Heart left ventricle (tissue), 13 donors: ENCODE measurements at regions not wholly inside any gene's neighbourhood (a gene's known extent, or its start where the extent isn't known, plus 50 kb on each side); places are given as distances from the start of the nearest gene placed in this dataset.

ENCODE experiments used
- CTCF ChIP-seq, 12 donors: fragments of 200-600 bp; sonication (generic) in 4 of 12; IDR thresholded peaks; one replicate each; pipeline versions ENCODE4 v1.5.0 to v1.8.0; 2018 to 2022; ENCODE audit warnings: antibody characterized with exemption in 12 of 12, mild to moderate bottlenecking in 5 of 12
- POLR2A ChIP-seq, 2 donors: fragments of 450-650 bp; IDR thresholded peaks; one replicate each; pipeline ENCODE4 v1.6.1; 2017; ENCODE audit warnings: antibody characterized with exemption in 2 of 2, mild to moderate bottlenecking in 2 of 2, moderate library complexity in 2 of 2
- donor health status: ischemic (EF 13 %, LVEDD 7.1; RV severe dilation, severe dysfunction).
- donor health status: DM: no; HTN: yes; CAD: no.
- donor health status: DM: no; HTN: no; CAD: no.
- donor health status: ischemic (EF 25% LVEDD 6.9; RV normal size, moderate dysfunction).
- donor health status: ischemic (EF 25% LVEDD 5.7; RV mildly dilated, moderate dysfunction).
- donor health status: ischemic (EF 35%, LVEDD 5.7; RV mildly dilated, moderate dysfunction).
- donor health status: nonischemic (EF 11% LVEDD 7.7; RV severe dilation, severe dysfunction).
- donor health status: DM: yes; HTN: yes; CAD: no.
- donor health status: PGD.
- donor health status: ischemic (EF 29% LVEDD 5.4; RV normal size, mild dysfunction).
- donor health status: nonischemic (EF 23%, LVEDD 6.1; RV moderate dilation, normal function).

GRCh38 chr2:114283774-114284173 lies 158.7 kb upstream of the DPP10 start:
- TF ChIP-seq CTCF (IDR thresholded peaks at IDR 0.05) (no peak), POLR2A (IDR thresholded peaks at IDR 0.05) (no peak)
